GM12865 (cell line): ENCODE measurements at regions not wholly inside any gene's neighbourhood (a gene's known extent, or its start where the extent isn't known, plus 50 kb on each side); places are given as distances from the start of the nearest gene placed in this dataset.

ENCODE experiments used
- DNase-seq: peaks from one replicate; pipeline ENCODE4 v3.0.0; 2010; ENCODE audit warnings: low read depth
- H3K4me3 ChIP-seq: 2 replicates; pipeline ENCODE4 v1.5.1; 2011; ENCODE audit warnings: mild to moderate bottlenecking, low read depth, low read length, control low read depth
- TF ChIP-seq, protein P1 (sequence below): IDR thresholded peaks from 2 replicates; pipeline ENCODE4 v1.5.1; 2011; ENCODE audit warnings: low read length, control low read depth, low read depth, inconsistent platforms; ENCODE audit not compliant: insufficient read depth; ENCODE audit errors: missing control alignments

DNA sequence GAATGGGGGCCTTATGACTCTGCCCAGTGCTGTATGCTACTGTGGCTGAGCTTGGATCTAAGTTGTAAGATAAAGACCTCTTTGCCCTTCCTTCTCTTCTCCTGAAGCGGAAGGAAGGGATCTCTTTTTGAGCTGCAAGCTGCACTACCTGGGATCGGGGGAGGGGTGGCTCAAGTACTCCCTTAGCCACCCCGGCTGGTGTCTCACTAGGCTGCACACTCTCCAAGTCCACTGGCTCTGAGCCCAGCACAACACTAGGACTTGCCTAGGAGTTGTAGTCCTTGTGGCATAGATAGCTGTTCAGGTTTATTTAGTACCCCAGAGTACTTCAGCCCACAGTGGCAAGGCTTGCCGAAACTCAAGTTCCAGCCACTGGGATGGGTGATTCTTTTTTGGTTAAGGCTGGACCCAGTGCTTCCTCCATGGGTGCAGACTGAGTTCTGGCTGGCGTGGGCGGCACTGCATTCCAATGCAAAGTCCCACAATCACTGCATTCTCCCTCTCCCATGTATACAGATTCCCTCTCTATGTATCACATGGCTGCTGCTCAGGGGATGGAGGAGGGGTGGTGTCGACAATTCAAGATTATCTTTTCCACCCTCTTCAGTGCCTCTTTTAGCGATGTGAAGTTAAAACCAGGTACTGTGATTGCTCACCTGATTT, 76.2 kb upstream of the SLC25A13 start:
- no peak overlapping the region for H3K4me3 ChIP-seq
- no peak for DNase-seq
- TF ChIP-seq, protein P1, sequence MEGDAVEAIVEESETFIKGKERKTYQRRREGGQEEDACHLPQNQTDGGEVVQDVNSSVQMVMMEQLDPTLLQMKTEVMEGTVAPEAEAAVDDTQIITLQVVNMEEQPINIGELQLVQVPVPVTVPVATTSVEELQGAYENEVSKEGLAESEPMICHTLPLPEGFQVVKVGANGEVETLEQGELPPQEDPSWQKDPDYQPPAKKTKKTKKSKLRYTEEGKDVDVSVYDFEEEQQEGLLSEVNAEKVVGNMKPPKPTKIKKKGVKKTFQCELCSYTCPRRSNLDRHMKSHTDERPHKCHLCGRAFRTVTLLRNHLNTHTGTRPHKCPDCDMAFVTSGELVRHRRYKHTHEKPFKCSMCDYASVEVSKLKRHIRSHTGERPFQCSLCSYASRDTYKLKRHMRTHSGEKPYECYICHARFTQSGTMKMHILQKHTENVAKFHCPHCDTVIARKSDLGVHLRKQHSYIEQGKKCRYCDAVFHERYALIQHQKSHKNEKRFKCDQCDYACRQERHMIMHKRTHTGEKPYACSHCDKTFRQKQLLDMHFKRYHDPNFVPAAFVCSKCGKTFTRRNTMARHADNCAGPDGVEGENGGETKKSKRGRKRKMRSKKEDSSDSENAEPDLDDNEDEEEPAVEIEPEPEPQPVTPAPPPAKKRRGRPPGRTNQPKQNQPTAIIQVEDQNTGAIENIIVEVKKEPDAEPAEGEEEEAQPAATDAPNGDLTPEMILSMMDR: no peak

DNA sequence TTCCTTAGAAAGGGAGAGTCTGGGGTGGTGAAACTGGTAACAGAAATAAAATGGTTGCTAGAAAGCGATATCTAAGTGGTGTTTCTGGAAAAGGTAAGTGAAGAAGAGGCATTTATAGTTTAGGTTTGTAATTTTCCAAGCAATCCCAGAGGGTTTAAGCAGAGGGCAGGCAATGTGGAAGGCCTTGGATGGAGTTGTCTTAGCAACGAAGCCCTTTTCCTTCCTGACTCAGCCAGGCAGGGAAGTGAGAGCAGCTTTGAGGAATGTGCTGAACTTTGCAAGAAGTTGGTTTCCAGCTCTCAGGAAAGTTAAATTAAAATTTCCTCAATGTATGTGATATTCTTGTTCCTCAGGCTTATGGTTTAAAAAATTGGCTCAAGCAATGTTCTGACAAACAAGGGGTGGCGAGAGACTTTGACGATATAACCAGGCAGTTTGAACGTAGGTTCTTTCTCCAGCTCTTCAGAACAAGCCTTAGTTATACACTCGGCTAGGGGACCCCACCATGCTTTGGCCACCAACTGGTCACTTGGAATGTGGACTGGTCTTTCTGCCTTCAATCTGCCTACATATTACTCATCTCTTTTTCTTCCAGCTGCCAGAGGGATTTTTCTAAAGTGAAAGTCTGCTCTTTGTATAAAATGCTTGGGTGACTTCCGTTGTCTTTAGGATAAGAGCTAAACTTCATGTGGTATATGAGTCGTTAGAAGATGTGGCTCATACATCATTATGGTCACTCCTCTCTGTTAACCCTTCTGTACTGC, 66.9 kb upstream of the SLC25A13 start:
- TF ChIP-seq, protein P1: no peak
- DNase-seq: no peak

DNA sequence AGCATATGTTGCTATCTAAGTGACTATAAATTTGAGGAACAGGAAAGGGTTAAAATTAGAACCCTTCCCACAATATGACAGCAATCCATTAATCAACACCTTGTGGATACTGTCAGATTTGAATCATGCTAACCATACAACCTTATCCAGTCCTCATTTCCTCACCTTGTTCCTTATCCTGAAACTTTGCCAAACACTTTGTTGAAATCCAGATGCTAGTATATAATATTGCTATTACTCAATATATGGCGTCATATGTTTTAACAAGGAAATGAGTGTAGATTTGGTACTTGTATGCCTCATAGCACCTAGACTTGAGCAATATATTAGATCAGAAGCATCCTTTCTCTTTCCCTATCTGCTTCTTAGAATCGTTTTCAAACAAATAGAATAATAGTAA, 66.3 kb upstream of the SLC25A13 start:
- no peak for DNase-seq
- TF ChIP-seq, protein P1: no peak
- no peak overlapping the region for H3K4me3 ChIP-seq

More for the DNA sequence above, 66.9 kb upstream of the SLC25A13 start:
- no peak overlapping the region for H3K4me3 ChIP-seq

DNA sequence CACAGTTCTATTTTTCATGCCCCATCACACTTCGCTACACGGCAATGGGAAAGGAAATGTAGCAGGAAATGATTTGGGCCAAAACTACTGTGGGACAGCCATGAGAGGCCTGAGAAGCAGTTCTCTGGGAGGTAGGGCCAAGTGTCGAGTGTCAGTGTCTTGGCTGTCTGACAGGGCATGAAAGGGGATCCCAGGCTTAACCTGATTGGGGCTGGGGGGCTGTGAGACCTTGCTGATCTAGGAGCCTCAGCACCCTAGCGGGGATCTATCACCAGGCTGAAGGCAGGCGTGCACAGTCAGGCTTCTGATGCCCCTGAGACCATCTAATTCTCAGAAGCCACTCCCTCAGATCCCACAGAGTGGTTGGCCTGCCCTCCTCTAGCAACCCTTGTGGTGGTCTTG, 58.2 kb upstream of the SLC25A13 start:
- H3K4me3 ChIP-seq: no peak overlapping the region
- TF ChIP-seq, protein P1: no peak
- DNase-seq: no peak

DNA sequence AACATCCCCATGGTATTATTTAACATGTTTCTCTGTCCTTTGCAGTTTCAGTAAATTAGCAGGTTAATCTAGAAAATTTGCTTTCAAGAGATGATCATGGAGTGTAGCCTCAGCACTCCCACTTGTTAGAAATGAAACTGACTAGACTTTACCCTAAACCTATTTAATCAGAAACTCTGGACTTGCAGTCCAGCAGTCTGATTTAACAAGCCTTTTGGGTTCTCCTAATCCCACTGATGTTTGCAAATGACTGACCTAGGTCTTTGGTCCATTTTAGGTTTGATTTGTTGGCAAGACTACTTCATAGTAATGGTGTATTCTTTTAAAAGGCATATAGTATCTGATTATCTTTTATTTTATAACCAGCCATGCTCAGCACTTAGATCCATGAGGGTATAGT, 55.5 kb upstream of the SLC25A13 start:
- H3K4me3 ChIP-seq: no peak overlapping the region

More for the DNA sequence above, 55.5 kb upstream of the SLC25A13 start:
- TF ChIP-seq, protein P1: no peak
- DNase-seq: no peak
